MM.1S (cell line): ENCODE measurements at regions not wholly inside any gene's neighbourhood (a gene's known extent, or its start where the extent isn't known, plus 50 kb on each side); places are given as distances from the start of the nearest gene placed in this dataset.

Source experiments
- EZH2phosphoT487 ChIP-seq: fragments of 300-600 bp; sonication (generic); IDR thresholded peaks from 2 replicates; pipeline ENCODE4 v1.6.1; 2018; ENCODE audit warnings: antibody characterized with exemption, low read length
- TF ChIP-seq, protein P1 (sequence below): fragments of 300-600 bp; sonication (generic); IDR thresholded peaks from 2 replicates; pipeline ENCODE4 v1.5.1; 2016; ENCODE audit warnings: antibody characterized with exemption, low read length, mixed read lengths

DNA sequence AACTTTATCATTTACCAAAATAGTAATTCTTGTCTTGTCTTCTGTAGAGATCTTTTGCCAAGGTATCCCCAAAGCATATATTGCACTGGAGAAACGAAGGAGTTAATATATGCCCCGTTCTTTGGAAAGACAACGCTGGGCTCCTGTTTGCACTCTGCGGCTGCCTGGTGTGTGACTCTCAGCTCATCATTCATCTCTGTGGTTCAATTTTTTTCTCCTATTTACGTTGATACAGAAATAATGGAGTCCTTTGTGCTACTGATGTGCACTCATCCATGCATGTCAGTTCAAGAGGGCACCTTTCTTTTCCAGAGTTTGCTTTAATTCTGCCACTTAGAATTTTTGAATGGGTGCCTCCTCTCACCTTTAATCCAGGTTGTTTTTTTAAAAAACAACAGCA is 655.5 kb downstream of the DCDC2C start:
- TF ChIP-seq, protein P1, sequence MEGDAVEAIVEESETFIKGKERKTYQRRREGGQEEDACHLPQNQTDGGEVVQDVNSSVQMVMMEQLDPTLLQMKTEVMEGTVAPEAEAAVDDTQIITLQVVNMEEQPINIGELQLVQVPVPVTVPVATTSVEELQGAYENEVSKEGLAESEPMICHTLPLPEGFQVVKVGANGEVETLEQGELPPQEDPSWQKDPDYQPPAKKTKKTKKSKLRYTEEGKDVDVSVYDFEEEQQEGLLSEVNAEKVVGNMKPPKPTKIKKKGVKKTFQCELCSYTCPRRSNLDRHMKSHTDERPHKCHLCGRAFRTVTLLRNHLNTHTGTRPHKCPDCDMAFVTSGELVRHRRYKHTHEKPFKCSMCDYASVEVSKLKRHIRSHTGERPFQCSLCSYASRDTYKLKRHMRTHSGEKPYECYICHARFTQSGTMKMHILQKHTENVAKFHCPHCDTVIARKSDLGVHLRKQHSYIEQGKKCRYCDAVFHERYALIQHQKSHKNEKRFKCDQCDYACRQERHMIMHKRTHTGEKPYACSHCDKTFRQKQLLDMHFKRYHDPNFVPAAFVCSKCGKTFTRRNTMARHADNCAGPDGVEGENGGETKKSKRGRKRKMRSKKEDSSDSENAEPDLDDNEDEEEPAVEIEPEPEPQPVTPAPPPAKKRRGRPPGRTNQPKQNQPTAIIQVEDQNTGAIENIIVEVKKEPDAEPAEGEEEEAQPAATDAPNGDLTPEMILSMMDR: no peak
- no peak for TF ChIP-seq EZH2phosphoT487
